Colon (tissue), 2 donors: ENCODE measurements at regions not wholly inside any gene's neighbourhood (a gene's known extent, or its start where the extent isn't known, plus 50 kb on each side); places are given as distances from the start of the nearest gene placed in this dataset.
"Not testable (repeated sequence)": the region's sequence is repeated elsewhere in the genome, so short reads cannot be mapped to it uniquely, and the experiment has no call there.

Source experiments
- FAIRE-seq: peaks from 2 replicates; lab custom pipeline; 2012; peaks lifted over from hg19 to GRCh38; lab: Jason Lieb, UNC
- donor health status: control.
- donor health status: control.

DNA sequence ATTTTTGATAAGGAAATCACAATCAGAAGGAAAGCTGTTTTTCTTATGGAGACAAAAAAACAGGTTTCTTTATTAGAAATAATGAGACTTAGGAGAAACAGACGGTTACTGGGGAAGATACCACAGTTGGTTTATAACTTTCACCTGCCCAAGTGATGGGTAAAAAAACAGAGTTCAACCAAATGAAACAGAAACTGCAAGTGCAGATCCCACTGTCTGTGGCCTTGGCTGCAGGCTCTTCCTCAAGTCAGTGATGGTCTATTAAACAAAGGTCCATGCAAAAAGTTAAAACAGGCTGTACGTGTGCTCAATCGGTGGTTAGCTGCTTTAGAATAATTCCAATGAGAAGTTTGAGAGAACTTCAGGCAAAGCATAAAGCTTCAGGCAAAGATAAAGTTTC is 112.1 kb upstream of the NEGR1 start:
- no peak for FAIRE-seq

GRCh38 chr1:72379072-72379471 is 96.7 kb upstream of the NEGR1 start:
- FAIRE-seq = no peak

DNA sequence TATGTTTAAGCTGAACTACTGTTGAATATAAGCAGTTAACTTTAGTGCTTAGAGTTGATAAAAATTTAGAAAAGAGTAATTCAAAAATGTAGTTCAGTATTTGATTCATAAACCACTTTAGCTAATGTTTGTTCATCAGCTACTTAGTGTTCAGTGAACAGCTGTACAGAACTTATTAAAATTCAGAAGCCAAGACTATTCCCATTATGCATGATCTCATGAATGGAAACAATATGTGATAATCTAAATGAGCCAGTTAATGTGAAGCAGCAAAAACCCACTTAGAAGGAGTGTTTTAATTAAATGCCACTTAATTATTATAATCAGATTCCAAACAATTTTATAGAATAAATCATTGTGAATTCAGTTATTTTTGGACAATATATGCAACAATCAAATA is 92.9 kb upstream of the NEGR1 start:
- FAIRE-seq = no peak

- no peak for FAIRE-seq
These were observed 89.1 kb upstream of the NEGR1 start for GRCh38 chr1:72371259-72372035.

- FAIRE-seq = not testable (repeated sequence)
These were observed 88.5 kb upstream of the NEGR1 start for GRCh38 chr1:72370836-72371235.

DNA sequence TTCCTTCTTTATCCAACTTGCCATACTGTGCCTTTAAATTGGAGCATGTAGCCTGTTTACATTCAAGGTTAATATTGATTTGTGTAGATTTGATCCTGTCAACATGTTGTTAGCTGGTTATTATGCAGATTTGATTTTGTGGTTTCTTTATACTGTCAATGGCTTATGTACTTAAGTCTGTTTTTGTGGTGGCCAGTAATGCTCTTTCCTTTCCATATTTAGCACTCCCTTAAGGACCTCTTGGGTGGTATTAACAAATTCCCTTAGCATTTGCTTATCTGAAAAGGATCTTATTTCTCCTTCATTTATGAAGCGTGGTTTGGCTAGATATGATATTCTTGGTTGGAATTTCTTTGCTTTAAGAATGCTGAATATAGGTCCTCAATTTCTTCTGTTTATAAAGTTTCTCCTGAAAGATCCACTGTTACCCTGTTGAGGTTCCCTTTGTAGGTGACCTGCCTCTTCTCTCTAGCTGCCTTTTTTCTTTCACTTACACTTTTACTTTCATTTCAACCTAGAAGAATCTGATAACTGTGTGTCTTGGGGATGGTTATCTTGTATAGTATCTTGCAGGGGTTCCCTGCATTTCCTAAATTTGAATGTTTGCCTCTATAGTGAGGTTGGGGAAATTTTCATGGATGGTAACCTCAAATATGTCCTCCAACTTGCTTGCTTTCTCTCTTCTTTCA is 86.9 kb upstream of the NEGR1 start:
- FAIRE-seq = no peak

DNA sequence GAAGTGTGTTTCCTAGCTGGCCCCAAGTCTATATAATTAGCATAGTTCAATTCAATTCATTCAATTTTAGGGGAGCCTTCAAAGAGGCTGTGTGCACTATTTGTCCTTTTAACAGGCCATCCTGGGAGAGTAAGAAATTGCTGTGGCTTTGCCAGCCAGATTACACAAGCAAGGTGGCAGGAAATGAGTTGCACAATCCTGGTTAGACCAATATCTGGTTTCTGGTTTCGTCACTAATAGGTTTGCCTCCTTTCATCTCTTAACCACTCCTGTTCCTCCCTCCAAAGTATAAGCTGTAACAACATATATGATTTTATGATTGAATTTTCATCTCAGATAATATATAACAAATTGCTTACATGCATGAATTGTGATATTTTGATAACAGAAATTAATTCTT is 84.1 kb upstream of the NEGR1 start:
- FAIRE-seq = no peak

- FAIRE-seq = no peak
These were observed 83.4 kb upstream of the NEGR1 start for GRCh38 chr1:72365693-72366092.

- FAIRE-seq = no peak
These were observed 80.2 kb upstream of the NEGR1 start for GRCh38 chr1:72362538-72362937.

GRCh38 chr1:72357411-72357810 is 75.1 kb upstream of the NEGR1 start:
- no peak for FAIRE-seq

- FAIRE-seq = no peak
These were observed 73.6 kb upstream of the NEGR1 start for GRCh38 chr1:72355899-72356298.

DNA sequence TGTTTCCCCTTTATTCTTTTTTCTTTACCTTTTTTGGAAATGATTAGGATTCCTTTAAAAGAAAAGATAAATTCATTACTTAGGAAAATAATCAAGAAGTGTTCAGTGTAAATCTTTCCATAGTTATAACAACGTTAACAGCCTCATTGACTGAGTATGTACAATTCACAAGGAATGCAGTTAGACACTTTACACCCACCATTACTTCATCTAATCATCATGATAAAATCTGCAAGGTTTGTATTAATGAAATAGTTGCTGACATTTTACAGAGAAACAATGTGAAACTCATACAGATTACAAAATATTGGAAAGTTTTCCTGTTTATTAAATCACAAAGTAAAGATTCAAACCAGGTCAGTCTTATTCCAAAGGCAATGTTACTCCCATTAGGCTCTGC is 59.3 kb upstream of the NEGR1 start:
- no peak for FAIRE-seq

DNA sequence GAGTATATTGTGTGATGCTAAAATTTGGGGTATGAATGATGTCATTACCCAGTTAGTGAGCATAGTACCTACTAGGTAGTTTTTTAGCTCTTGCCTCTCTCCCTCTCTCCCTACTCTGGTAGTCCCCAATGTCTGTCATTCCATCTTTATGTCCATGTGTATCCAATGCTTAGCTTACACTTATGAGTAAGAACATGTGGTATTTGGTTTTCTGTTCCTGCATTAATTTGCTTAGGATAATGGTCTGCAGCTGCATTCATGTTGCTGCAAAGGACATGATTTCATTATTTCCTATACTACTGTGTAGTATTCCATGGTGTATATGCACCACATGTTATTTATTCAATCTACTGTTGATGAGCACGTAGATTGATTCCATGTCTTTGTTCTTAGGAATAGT is 54.4 kb upstream of the NEGR1 start:
- FAIRE-seq = no peak
